ENCODE measurements at regions not wholly inside any gene's neighbourhood (a gene's known extent, or its start where the extent isn't known, plus 50 kb on each side); places are given as distances from the start of the nearest gene placed in this dataset.
"Not testable (repeated sequence)": the region's sequence is repeated elsewhere in the genome, so short reads cannot be mapped to it uniquely, and the experiment has no call there.

DNA sequence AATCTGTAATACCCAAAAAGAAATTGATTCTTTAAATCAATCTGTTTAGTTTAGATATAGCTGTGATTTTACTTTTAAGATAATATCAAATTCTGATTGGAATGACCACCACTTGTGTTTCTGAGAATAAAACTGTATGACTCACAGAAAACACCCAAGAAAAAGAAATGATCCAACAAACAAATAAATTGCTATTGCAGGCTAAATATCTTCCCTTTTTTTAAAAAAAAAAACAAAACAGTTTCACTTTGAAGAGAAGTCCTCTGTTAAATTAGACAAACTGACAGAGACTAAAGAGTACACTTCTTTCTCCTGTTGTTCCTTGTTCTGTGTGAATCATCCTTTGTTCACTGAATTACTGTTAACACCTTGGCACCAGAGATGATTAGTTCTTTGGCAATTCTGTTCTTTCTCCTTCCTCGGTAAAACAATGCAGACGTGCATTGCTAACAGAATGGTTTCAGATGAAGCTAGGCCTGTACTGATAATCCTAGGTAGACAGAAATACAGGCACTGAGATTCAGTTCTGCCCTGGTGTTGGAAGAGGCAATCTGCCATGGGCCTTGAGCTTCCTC lies 895.2 kb upstream of the CITED2 start:
- Histone ChIP-seq H3K4me3 (no peak overlapping the region), H3K79me2 (ENCODE audit: low read depth) (no peaks in the 10 kb centered on the region), H3K4me2 (no peak overlapping the region), H4K20me1 (ENCODE audit: insufficient read depth) (no peaks in the 10 kb centered on the region), H3K27ac (no peak overlapping the region), H3K27me3 (ENCODE audit: insufficient read depth, low read depth) (no peaks in the 10 kb centered on the region), H3K36me3 (ENCODE audit: low read depth) (no peaks in the 10 kb centered on the region), H3K4me1 (replicated peaks; ENCODE audit: insufficient read depth) (no peaks in the 10 kb centered on the region), H3K9me2 (ENCODE audit: insufficient read depth) (peaks cover 5% of the 10 kb centered on the region; the same call in 1 of the 2 replicates), H3K9me3 (ENCODE audit: insufficient read depth, low read depth) (peaks cover 8% of the 10 kb centered on the region), H2AFZ (no peak overlapping the region), H3F3A (ENCODE audit: insufficient read depth, low read depth) (no peaks in the 10 kb centered on the region)
- DNase-seq = no peak
- BruUV-seq (replicated peaks) = no TSS peak
- TF ChIP-seq, protein P1, sequence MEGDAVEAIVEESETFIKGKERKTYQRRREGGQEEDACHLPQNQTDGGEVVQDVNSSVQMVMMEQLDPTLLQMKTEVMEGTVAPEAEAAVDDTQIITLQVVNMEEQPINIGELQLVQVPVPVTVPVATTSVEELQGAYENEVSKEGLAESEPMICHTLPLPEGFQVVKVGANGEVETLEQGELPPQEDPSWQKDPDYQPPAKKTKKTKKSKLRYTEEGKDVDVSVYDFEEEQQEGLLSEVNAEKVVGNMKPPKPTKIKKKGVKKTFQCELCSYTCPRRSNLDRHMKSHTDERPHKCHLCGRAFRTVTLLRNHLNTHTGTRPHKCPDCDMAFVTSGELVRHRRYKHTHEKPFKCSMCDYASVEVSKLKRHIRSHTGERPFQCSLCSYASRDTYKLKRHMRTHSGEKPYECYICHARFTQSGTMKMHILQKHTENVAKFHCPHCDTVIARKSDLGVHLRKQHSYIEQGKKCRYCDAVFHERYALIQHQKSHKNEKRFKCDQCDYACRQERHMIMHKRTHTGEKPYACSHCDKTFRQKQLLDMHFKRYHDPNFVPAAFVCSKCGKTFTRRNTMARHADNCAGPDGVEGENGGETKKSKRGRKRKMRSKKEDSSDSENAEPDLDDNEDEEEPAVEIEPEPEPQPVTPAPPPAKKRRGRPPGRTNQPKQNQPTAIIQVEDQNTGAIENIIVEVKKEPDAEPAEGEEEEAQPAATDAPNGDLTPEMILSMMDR (conservative IDR thresholded peaks at IDR 0.05) = no peak
- no peak for TF ChIP-seq EZH2 (IDR thresholded peaks at IDR 0.05; ENCODE audit: low read depth)
- intact Hi-C loops (cut with micrococcal nuclease; ENCODE audit: unreplicated experiment) = no loop called here
- POLR2A ChIA-PET (ENCODE audit: unreplicated experiment) = no interaction called here
- CTCF ChIA-PET = no interaction called here

DNA sequence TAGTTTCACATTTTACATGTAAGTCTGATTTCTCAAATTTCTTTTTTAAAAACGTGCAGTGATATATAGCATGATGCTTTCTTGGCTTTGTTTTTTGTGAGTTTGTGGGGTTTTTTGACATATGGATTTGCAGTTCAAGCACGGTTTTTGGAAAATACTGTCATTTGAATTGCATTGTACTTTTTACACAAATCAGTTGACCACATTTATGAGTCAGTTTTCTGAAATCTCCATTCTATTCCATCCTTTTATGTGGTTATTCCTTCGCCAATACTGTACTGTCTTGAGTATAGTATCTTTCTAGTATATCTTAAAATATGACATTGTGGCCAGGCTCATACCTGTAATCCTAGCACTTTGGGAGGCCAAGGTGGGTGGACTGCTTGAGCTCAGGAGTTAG lies 890.0 kb upstream of the CITED2 start:
- Histone ChIP-seq H3F3A (ENCODE audit: insufficient read depth, low read depth) (no peaks in the 10 kb centered on the region), H3K27me3 (ENCODE audit: insufficient read depth, low read depth) (no peaks in the 10 kb centered on the region), H3K9me3 (ENCODE audit: insufficient read depth, low read depth) (peaks cover 8% of the 10 kb centered on the region), H3K79me2 (ENCODE audit: low read depth) (no peaks in the 10 kb centered on the region), H3K27ac (no peak overlapping the region), H2AFZ (no peak overlapping the region), H3K9me2 (ENCODE audit: insufficient read depth) (peaks cover 5% of the 10 kb centered on the region; the same call in 1 of the 2 replicates), H3K4me1 (replicated peaks; ENCODE audit: insufficient read depth) (no peaks in the 10 kb centered on the region), H3K4me3 (no peak overlapping the region), H3K36me3 (ENCODE audit: low read depth) (no peaks in the 10 kb centered on the region), H4K20me1 (ENCODE audit: insufficient read depth) (no peaks in the 10 kb centered on the region), H3K4me2 (no peak overlapping the region)
- DNase-seq = no peak
- TF ChIP-seq EZH2 (IDR thresholded peaks at IDR 0.05; ENCODE audit: low read depth) = no peak
- TF ChIP-seq, protein P1 (conservative IDR thresholded peaks at IDR 0.05) = no peak
- no TSS peak for BruUV-seq (replicated peaks)
- ChIA-PET CTCF (no interaction called here), POLR2A (ENCODE audit: unreplicated experiment) (no interaction called here)
- intact Hi-C loops (cut with micrococcal nuclease; ENCODE audit: unreplicated experiment) = no loop called here

DNA sequence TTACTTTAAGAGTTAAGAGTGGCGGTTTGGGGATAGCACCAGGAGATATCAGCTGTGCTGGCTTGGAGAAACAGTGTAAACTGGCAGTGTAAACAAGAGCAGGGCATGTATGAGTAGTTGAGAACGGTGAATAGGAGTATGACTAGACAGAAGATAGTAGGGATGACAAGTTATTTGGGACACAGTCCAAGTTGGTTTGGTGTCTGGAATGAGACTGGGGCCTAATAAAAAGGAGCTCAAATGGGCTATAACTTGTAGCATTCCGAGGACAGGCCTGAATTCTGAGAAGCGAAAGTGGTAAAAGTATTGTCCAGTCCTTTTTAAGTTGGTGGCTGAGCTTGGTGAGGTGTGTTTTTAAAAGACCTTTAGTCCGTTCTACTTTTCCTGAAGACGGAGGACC lies 883.9 kb upstream of the CITED2 start:
- H4K20me1 ChIP-seq (ENCODE audit: insufficient read depth); H3K27me3 ChIP-seq (ENCODE audit: insufficient read depth, low read depth); H3K79me2 ChIP-seq (ENCODE audit: low read depth); BruUV-seq (replicated peaks); H3K9me3 ChIP-seq (ENCODE audit: insufficient read depth, low read depth); H3K4me2 ChIP-seq; intact Hi-C loops (cut with micrococcal nuclease; ENCODE audit: unreplicated experiment); H2AFZ ChIP-seq; H3K27ac ChIP-seq; H3F3A ChIP-seq (ENCODE audit: insufficient read depth, low read depth); CTCF ChIA-PET; H3K4me3 ChIP-seq; DNase-seq; H3K36me3 ChIP-seq (ENCODE audit: low read depth); H3K4me1 ChIP-seq (replicated peaks; ENCODE audit: insufficient read depth); POLR2A ChIA-PET (ENCODE audit: unreplicated experiment); H3K9me2 ChIP-seq (ENCODE audit: insufficient read depth): not testable (repeated sequence)

DNA sequence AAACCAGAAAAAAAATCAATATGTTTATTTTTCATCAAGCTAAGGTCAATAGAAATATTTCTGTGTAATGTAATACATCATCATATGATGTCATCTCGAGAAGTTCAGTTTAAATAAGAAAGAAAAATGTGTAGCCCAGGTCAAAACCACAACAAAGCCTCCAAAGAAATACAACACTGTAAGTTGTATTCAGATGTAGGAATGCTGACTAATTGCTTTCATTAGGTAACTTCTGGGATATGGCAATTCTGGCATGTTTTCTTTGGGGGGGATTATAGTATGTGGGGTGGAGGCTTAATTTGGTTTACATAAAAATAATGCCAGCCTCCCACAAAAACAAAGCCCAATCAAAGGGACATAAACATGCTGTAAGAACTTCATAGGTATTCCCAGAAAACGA lies 881.8 kb upstream of the CITED2 start:
- ChIA-PET POLR2A (ENCODE audit: unreplicated experiment) (no interaction called here), CTCF (no interaction called here)
- TF ChIP-seq, protein P1 (conservative IDR thresholded peaks at IDR 0.05) = no peak
- TF ChIP-seq EZH2 (IDR thresholded peaks at IDR 0.05; ENCODE audit: low read depth) = no peak
- H3K4me3 ChIP-seq = no peak overlapping the region
- H3K27me3 ChIP-seq (ENCODE audit: insufficient read depth, low read depth) = no peaks in the 10 kb centered on the region
- 0 out of 2 replicates have a peak, but pooled peaks cover 5% of the 10 kb centered on the region for H3K9me2 ChIP-seq (ENCODE audit: insufficient read depth)
- H3K36me3 ChIP-seq (ENCODE audit: low read depth) = no peaks in the 10 kb centered on the region
- no peak overlapping the region for H3K27ac ChIP-seq
- BruUV-seq (replicated peaks) = no TSS peak
- H2AFZ ChIP-seq = no peak overlapping the region
- intact Hi-C loops (cut with micrococcal nuclease; ENCODE audit: unreplicated experiment) = no loop called here
- H3K4me2 ChIP-seq = no peak overlapping the region
- H3K9me3 ChIP-seq (ENCODE audit: insufficient read depth, low read depth) = 0 out of 2 replicates have a peak, but pooled peaks cover 5% of the 10 kb centered on the region
- H4K20me1 ChIP-seq (ENCODE audit: insufficient read depth) = no peaks in the 10 kb centered on the region
- peak in 1 of 2 experiments; percentile 44 for DNase-seq
- no peaks in the 10 kb centered on the region; the same call in 1 of the 2 replicates for H3F3A ChIP-seq (ENCODE audit: insufficient read depth, low read depth)
- no peaks in the 10 kb centered on the region for H3K4me1 ChIP-seq (replicated peaks; ENCODE audit: insufficient read depth)
- H3K79me2 ChIP-seq (ENCODE audit: low read depth) = no peaks in the 10 kb centered on the region

Measured in PC-9 (cell line).